Left ventricle myocardium inferior (tissue), 1 donor: ENCODE measurements at regions not wholly inside any gene's neighbourhood (a gene's known extent, or its start where the extent isn't known, plus 50 kb on each side); places are given as distances from the start of the nearest gene placed in this dataset.
"Not testable (repeated sequence)": the region's sequence is repeated elsewhere in the genome, so short reads cannot be mapped to it uniquely, and the experiment has no call there.

Experiments used
- DNase-seq: peaks from one replicate; pipeline ENCODE4 v3.0.0-alpha.2; 2020
- H3K27ac ChIP-seq: fragments of 200-600 bp; replicated peaks from 2 replicates; pipeline ENCODE4 v1.8.0; 2021
- H3K27me3 ChIP-seq: fragments of 200-600 bp; 2 replicates; pipeline ENCODE4 v1.8.0; 2021; ENCODE audit warnings: low read depth
- H3K36me3 ChIP-seq: fragments of 200-600 bp; 2 replicates; pipeline ENCODE4 v1.8.0; 2021
- H3K4me1 ChIP-seq: fragments of 200-600 bp; 2 replicates; pipeline ENCODE4 v1.8.0; 2021
- H3K4me3 ChIP-seq: fragments of 200-600 bp; 2 replicates; pipeline ENCODE4 v1.8.0; 2021; ENCODE audit warnings: mild to moderate bottlenecking, moderate library complexity
- H3K9me3 ChIP-seq: fragments of 200-600 bp; replicated peaks from 2 replicates; pipeline ENCODE4 v1.8.0; 2021
- CTCF ChIP-seq: fragments of 200-600 bp; IDR thresholded peaks from 2 replicates; pipeline ENCODE4 v1.8.0; 2021; ENCODE audit warnings: antibody characterized with exemption, mild to moderate bottlenecking, borderline replicate concordance
- intact Hi-C: fragments of 100-400 bp; cut with micrococcal nuclease; formaldehyde crosslinking; loops from one replicate; pipeline ENCODE4 v1.11.0; 2022
- donor health status: DM: no; HTN: yes; CAD: no; lungs with severe emphysema.

- intact Hi-C loops: no loop called here
- no peak for DNase-seq
Measured at GRCh38 chr9:108436448-108436847, 419.3 kb downstream of the ACTL7B start.

GRCh38 chr9:108434502-108434901 lies 421.3 kb downstream of the ACTL7B start:
- no peak for DNase-seq
- Histone ChIP-seq H3K36me3 (no peaks in the 10 kb centered on the region), H3K4me1 (no peaks in the 10 kb centered on the region), H3K27ac (no peak overlapping the region), H3K9me3 (peaks cover 24% of the 10 kb centered on the region), H3K4me3 (no peak overlapping the region), H3K27me3 (no peaks in the 10 kb centered on the region)
- TF ChIP-seq CTCF: no peak
- intact Hi-C loops: no loop called here

More at GRCh38 chr9:108436448-108436847, 419.3 kb downstream of the ACTL7B start:
- no peak overlapping the region for H3K27ac ChIP-seq
- no peaks in the 10 kb centered on the region for H3K4me1 ChIP-seq
- H3K36me3 ChIP-seq: no peaks in the 10 kb centered on the region
- H3K27me3 ChIP-seq: no peaks in the 10 kb centered on the region
- TF ChIP-seq CTCF: no peak
- no peak overlapping the region for H3K4me3 ChIP-seq
- H3K9me3 ChIP-seq: peaks cover 6% of the 10 kb centered on the region

- Histone ChIP-seq H3K4me1 (no peaks in the 10 kb centered on the region), H3K36me3 (no peaks in the 10 kb centered on the region), H3K27me3 (no peaks in the 10 kb centered on the region), H3K4me3 (no peak overlapping the region), H3K27ac (no peak overlapping the region), H3K9me3 (peaks cover 24% of the 10 kb centered on the region)
- no peak for DNase-seq
- intact Hi-C loops: no loop called here
- no peak for TF ChIP-seq CTCF
Measured at GRCh38 chr9:108434036-108434435, 421.8 kb downstream of the ACTL7B start.

- no peak overlapping the region for H3K27ac ChIP-seq
- TF ChIP-seq CTCF: no peak
- intact Hi-C loops: no loop called here
- DNase-seq: no peak
- no peaks in the 10 kb centered on the region for H3K27me3 ChIP-seq
- H3K4me3 ChIP-seq: no peak overlapping the region
- no peaks in the 10 kb centered on the region for H3K36me3 ChIP-seq
- H3K4me1 ChIP-seq: no peaks in the 10 kb centered on the region
- H3K9me3 ChIP-seq: peaks cover 24% of the 10 kb centered on the region
Measured at GRCh38 chr9:108430655-108431054, 425.1 kb downstream of the ACTL7B start.

- H3K4me3 ChIP-seq: no peak overlapping the region
- no peaks in the 10 kb centered on the region for H3K27me3 ChIP-seq
- no peaks in the 10 kb centered on the region for H3K36me3 ChIP-seq
- H3K4me1 ChIP-seq: no peaks in the 10 kb centered on the region
- intact Hi-C loops: no loop called here
- no peak overlapping the region for H3K27ac ChIP-seq
- no peak for DNase-seq
- peaks cover 24% of the 10 kb centered on the region for H3K9me3 ChIP-seq
- TF ChIP-seq CTCF: no peak
Measured at GRCh38 chr9:108427751-108428150, 428.0 kb downstream of the ACTL7B start.

- H3K9me3 ChIP-seq: peaks cover 18% of the 10 kb centered on the region
- DNase-seq, H3K36me3 ChIP-seq, H3K4me1 ChIP-seq, H3K27me3 ChIP-seq, H3K27ac ChIP-seq, intact Hi-C loops, H3K4me3 ChIP-seq: not testable (repeated sequence)
Measured at GRCh38 chr9:108426421-108426940, 429.3 kb downstream of the ACTL7B start.
